NCI-H1105 (cell line): ENCODE measurements at regions not wholly inside any gene's neighbourhood (a gene's known extent, or its start where the extent isn't known, plus 50 kb on each side); places are given as distances from the start of the nearest gene placed in this dataset.
A peak's percentile ranks its signal among the peaks of the same experiment; 100 is the strongest.

Experiments
- DNase-seq: peaks from one replicate; lab custom pipeline; 2025; lab: John Stamatoyannopoulos, UW

GRCh38 chr1:29441916-29442668, 205.8 kb downstream of the PTPRU start:
- DNase-seq: no peak

- DNase-seq: no peak
These were observed 203.3 kb downstream of the PTPRU start for GRCh38 chr1:29439615-29440014.

- DNase-seq: no peak
These were observed 202.7 kb downstream of the PTPRU start for GRCh38 chr1:29438991-29439390.

GRCh38 chr1:29437946-29438345, 201.6 kb downstream of the PTPRU start:
- DNase-seq: no peak

- no peak for DNase-seq
These were observed 200.0 kb downstream of the PTPRU start for GRCh38 chr1:29436181-29436785.

- DNase-seq: no peak
These were observed 197.5 kb downstream of the PTPRU start for GRCh38 chr1:29433830-29434229.

- DNase-seq: no peak
These were observed 194.8 kb downstream of the PTPRU start for GRCh38 chr1:29431138-29431537.

GRCh38 chr1:29429656-29430055, 193.3 kb downstream of the PTPRU start:
- DNase-seq: no peak

- no peak for DNase-seq
These were observed 192.7 kb downstream of the PTPRU start for GRCh38 chr1:29428997-29429396.

GRCh38 chr1:29428280-29428615, 191.9 kb downstream of the PTPRU start:
- DNase-seq: no peak

GRCh38 chr1:29427614-29428279, 191.4 kb downstream of the PTPRU start:
- DNase-seq: no peak

GRCh38 chr1:29426701-29427279, 190.5 kb downstream of the PTPRU start:
- peak; percentile 93 for DNase-seq

GRCh38 chr1:29425631-29426030, 189.3 kb downstream of the PTPRU start:
- no peak for DNase-seq

GRCh38 chr1:29424266-29424665, 187.9 kb downstream of the PTPRU start:
- DNase-seq: no peak

GRCh38 chr1:29420202-29420601, 183.9 kb downstream of the PTPRU start:
- no peak for DNase-seq

- DNase-seq: no peak
These were observed 181.6 kb downstream of the PTPRU start for GRCh38 chr1:29417971-29418370.

- DNase-seq: no peak
These were observed 181.0 kb downstream of the PTPRU start for GRCh38 chr1:29417147-29417858.

- DNase-seq: no peak
These were observed 180.2 kb downstream of the PTPRU start for GRCh38 chr1:29416267-29417146.

GRCh38 chr1:29415861-29416260, 179.5 kb downstream of the PTPRU start:
- DNase-seq: no peak

- DNase-seq: no peak
These were observed 179.0 kb downstream of the PTPRU start for GRCh38 chr1:29415156-29415830.

GRCh38 chr1:29414086-29414485, 177.8 kb downstream of the PTPRU start:
- DNase-seq: no peak
